NCI-H226 (cell line): ENCODE measurements at regions not wholly inside any gene's neighbourhood (a gene's known extent, or its start where the extent isn't known, plus 50 kb on each side); places are given as distances from the start of the nearest gene placed in this dataset.
A peak's percentile ranks its signal among the peaks of the same experiment; 100 is the strongest.
"Not testable (repeated sequence)": the region's sequence is repeated elsewhere in the genome, so short reads cannot be mapped to it uniquely, and the experiment has no call there.

Experiments
- DNase-seq: peaks from one replicate; pipeline ENCODE4 v3.0.0-alpha.2; 2015

GRCh38 chr1:56263908-56264307 lies 315.5 kb downstream of the PLPP3 start:
- DNase-seq, result no peak

- DNase-seq, result no peak
These were observed 321.0 kb downstream of the PLPP3 start for GRCh38 chr1:56258371-56258770.

GRCh38 chr1:56257726-56258125 lies 321.6 kb downstream of the PLPP3 start:
- DNase-seq, result no peak

- DNase-seq, result no peak
These were observed 323.0 kb downstream of the PLPP3 start for GRCh38 chr1:56256153-56257000.

GRCh38 chr1:56255516-56256152 lies 323.7 kb downstream of the PLPP3 start:
- DNase-seq, result no peak

- no peak for DNase-seq
These were observed 325.2 kb downstream of the PLPP3 start for GRCh38 chr1:56254130-56254529.

GRCh38 chr1:56250809-56251208 lies 328.6 kb downstream of the PLPP3 start:
- no peak for DNase-seq

- DNase-seq, result no peak
These were observed 330.1 kb downstream of the PLPP3 start for GRCh38 chr1:56249234-56249633.

- DNase-seq, result no peak
These were observed 331.2 kb downstream of the PLPP3 start for GRCh38 chr1:56248138-56248537.

GRCh38 chr1:56246726-56247125 lies 332.6 kb downstream of the PLPP3 start:
- DNase-seq, result not testable (repeated sequence)

- DNase-seq, result no peak
These were observed 339.0 kb downstream of the PLPP3 start for GRCh38 chr1:56240400-56240799.

- no peak for DNase-seq
These were observed 341.8 kb downstream of the PLPP3 start for GRCh38 chr1:56237491-56238064.

GRCh38 chr1:56236688-56237087 lies 342.7 kb downstream of the PLPP3 start:
- DNase-seq, result no peak

- peak; percentile 5 for DNase-seq
These were observed 343.4 kb downstream of the PLPP3 start for GRCh38 chr1:56235909-56236510.

- DNase-seq, result no peak
These were observed 350.2 kb downstream of the PLPP3 start for GRCh38 chr1:56229186-56229585.

- DNase-seq, result no peak
These were observed 351.5 kb downstream of the PLPP3 start for GRCh38 chr1:56227886-56228285.

- no peak for DNase-seq
These were observed 352.0 kb downstream of the PLPP3 start for GRCh38 chr1:56227401-56227800.

- no peak for DNase-seq
These were observed 353.2 kb downstream of the PLPP3 start for GRCh38 chr1:56225964-56226815.

- no peak for DNase-seq
These were observed 355.4 kb downstream of the PLPP3 start for GRCh38 chr1:56223968-56224367.

- no peak for DNase-seq
These were observed 356.3 kb downstream of the PLPP3 start for GRCh38 chr1:56222914-56223540.

- DNase-seq, result no peak
These were observed 359.3 kb downstream of the PLPP3 start for GRCh38 chr1:56220021-56220420.

GRCh38 chr1:56218023-56218422 lies 361.3 kb downstream of the PLPP3 start:
- no peak for DNase-seq
